BLaER1 (cell line): ENCODE measurements at regions not wholly inside any gene's neighbourhood (a gene's known extent, or its start where the extent isn't known, plus 50 kb on each side); places are given as distances from the start of the nearest gene placed in this dataset.
A peak's percentile ranks its signal among the peaks of the same experiment; 100 is the strongest.
"Not testable (repeated sequence)": the region's sequence is repeated elsewhere in the genome, so short reads cannot be mapped to it uniquely, and the experiment has no call there.

Experiments used
- H3K27ac ChIP-seq: shearing (Covaris generic); formaldehyde crosslinking; 2 replicates; pipeline ENCODE4 v1.8.1; 2022
- H3K27me3 ChIP-seq: shearing (Covaris generic); formaldehyde crosslinking; 2 replicates; pipeline ENCODE4 v1.8.1; 2022
- H3K36me3 ChIP-seq: shearing (Covaris generic); formaldehyde crosslinking; 2 replicates; pipeline ENCODE4 v1.8.1; 2022
- H3K4me1 ChIP-seq: shearing (Covaris generic); formaldehyde crosslinking; 2 replicates; pipeline ENCODE4 v1.8.1; 2022
- H3K4me2 ChIP-seq: shearing (Covaris generic); formaldehyde crosslinking; 2 replicates; pipeline ENCODE4 v1.8.1; 2022
- H3K4me3 ChIP-seq: shearing (Covaris generic); formaldehyde crosslinking; 2 replicates; pipeline ENCODE4 v1.8.1; 2022
- H3K9ac ChIP-seq: shearing (Covaris generic); formaldehyde crosslinking; 2 replicates; pipeline ENCODE4 v1.8.1; 2022
- H3K9me3 ChIP-seq: shearing (Covaris generic); formaldehyde crosslinking; 2 replicates; pipeline ENCODE4 v1.8.1; 2022
- H4K20me1 ChIP-seq: shearing (Covaris generic); formaldehyde crosslinking; 2 replicates; pipeline ENCODE4 v1.8.1; 2022

DNA sequence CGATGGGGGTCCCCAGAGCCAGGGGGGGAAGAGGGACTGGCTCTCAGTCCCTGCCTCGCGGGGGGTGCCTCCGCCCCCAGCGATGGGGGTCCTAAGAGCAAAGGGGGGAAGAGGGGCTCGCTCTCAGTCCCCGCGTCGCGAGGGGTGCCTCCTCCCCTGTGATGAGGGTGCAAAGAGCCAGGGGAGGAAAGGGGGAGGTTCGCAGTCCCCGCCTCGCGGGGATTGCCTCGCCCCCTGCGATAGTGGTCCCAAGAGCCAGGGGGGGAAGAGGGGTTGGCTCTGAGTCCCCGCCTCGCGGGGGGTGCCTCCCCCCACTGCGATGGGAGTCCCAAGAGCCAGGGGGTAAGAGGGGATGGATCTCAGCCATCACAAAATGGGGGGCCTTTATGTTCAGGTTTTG is 168.5 kb downstream of the ATP6V0E2 start:
- not testable (repeated sequence) for H3K4me3 ChIP-seq, H3K4me2 ChIP-seq, H3K36me3 ChIP-seq, H4K20me1 ChIP-seq, H3K9ac ChIP-seq, H3K9me3 ChIP-seq, H3K27ac ChIP-seq, H3K4me1 ChIP-seq
- peaks cover 13% of the 10 kb centered on the region for H3K27me3 ChIP-seq

- H3K9me3 ChIP-seq, H3K27ac ChIP-seq, H4K20me1 ChIP-seq, H3K4me3 ChIP-seq, H3K4me2 ChIP-seq, H3K36me3 ChIP-seq, H3K9ac ChIP-seq: not testable (repeated sequence)
- peaks cover 38% of the 10 kb centered on the region for H3K27me3 ChIP-seq
- peaks cover 19% of the 10 kb centered on the region for H3K4me1 ChIP-seq
These were observed 171.0 kb downstream of the ATP6V0E2 start for GRCh38 chr7:150044771-150045170.

- not testable (repeated sequence) for H3K9me3 ChIP-seq
These were observed 171.8 kb downstream of the ATP6V0E2 start for GRCh38 chr7:150045596-150045995.

DNA sequence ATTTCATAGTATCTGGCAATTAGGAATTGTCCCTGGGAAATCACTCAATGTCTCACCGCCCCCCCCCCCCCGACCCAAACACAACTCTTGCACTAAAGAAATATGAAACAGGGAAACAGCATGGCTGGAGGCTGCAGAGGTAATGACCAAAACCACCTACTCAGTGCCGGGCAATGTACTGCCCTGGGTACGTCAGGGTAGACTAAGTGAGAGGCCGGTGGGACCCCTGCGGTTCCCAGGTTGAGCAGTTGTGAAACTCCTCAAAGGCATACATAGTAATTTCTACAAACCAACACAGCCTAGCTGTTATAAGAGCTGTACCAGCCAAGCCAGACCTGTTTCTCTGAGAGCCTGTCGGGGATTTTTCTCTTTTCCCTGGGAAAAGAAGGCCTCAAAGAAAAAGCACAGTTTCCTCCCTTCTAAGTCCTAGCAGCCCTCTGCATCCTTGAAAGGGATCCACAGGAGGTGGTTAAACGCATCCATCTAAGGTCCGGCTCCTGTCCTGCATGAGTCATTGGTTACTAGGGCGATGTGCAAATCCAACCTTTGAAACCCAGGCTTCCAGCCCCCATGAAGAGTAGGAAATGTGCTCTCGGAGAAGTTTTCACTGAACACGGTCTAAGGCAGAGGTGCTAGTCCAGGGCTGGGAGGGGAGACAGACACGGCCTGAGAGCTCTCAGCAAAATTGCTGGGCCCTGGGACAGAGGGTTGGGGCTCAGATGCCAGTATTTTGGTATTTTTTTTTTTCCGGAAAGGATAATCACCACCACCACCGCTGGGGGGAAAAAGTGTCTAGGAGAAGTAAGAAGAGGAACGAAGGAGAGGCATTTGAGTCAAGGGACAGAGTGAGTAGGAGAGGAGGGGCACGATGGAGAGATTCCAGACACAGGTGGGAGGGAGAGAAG is 172.8 kb downstream of the ATP6V0E2 start:
- Histone ChIP-seq H3K4me1 (peaks cover 19% of the 10 kb centered on the region), H3K27me3 (peaks cover 44% of the 10 kb centered on the region)
- not testable (repeated sequence) for H3K36me3 ChIP-seq, H3K27ac ChIP-seq, H3K9me3 ChIP-seq, H3K4me2 ChIP-seq, H3K4me3 ChIP-seq, H3K9ac ChIP-seq, H4K20me1 ChIP-seq

More at GRCh38 chr7:150045596-150045995, 171.8 kb downstream of the ATP6V0E2 start:
- not testable (repeated sequence) for H3K9ac ChIP-seq, H3K27ac ChIP-seq, H3K36me3 ChIP-seq, H3K4me2 ChIP-seq, H4K20me1 ChIP-seq, H3K4me3 ChIP-seq
- Histone ChIP-seq H3K4me1 (peaks cover 19% of the 10 kb centered on the region), H3K27me3 (peaks cover 44% of the 10 kb centered on the region)

GRCh38 chr7:150047329-150047728 is 173.6 kb downstream of the ATP6V0E2 start:
- H3K4me2 ChIP-seq, result peak overlapping the region; percentile 84
- not testable (repeated sequence) for H3K9ac ChIP-seq, H3K9me3 ChIP-seq, H4K20me1 ChIP-seq, H3K36me3 ChIP-seq, H3K27ac ChIP-seq
- H3K4me3 ChIP-seq, result peak overlapping the region; percentile 63
- H3K27me3 ChIP-seq, result peaks cover 44% of the 10 kb centered on the region
- H3K4me1 ChIP-seq, result peaks cover 19% of the 10 kb centered on the region

- Histone ChIP-seq H3K27me3 (peaks cover 44% of the 10 kb centered on the region), H3K4me2 (peak overlapping the region; percentile 84), H3K4me1 (peaks cover 19% of the 10 kb centered on the region), H3K4me3 (peak overlapping the region; percentile 63)
- H4K20me1 ChIP-seq, H3K9me3 ChIP-seq, H3K27ac ChIP-seq, H3K9ac ChIP-seq, H3K36me3 ChIP-seq: not testable (repeated sequence)
These were observed 174.0 kb downstream of the ATP6V0E2 start for GRCh38 chr7:150047772-150048171.

DNA sequence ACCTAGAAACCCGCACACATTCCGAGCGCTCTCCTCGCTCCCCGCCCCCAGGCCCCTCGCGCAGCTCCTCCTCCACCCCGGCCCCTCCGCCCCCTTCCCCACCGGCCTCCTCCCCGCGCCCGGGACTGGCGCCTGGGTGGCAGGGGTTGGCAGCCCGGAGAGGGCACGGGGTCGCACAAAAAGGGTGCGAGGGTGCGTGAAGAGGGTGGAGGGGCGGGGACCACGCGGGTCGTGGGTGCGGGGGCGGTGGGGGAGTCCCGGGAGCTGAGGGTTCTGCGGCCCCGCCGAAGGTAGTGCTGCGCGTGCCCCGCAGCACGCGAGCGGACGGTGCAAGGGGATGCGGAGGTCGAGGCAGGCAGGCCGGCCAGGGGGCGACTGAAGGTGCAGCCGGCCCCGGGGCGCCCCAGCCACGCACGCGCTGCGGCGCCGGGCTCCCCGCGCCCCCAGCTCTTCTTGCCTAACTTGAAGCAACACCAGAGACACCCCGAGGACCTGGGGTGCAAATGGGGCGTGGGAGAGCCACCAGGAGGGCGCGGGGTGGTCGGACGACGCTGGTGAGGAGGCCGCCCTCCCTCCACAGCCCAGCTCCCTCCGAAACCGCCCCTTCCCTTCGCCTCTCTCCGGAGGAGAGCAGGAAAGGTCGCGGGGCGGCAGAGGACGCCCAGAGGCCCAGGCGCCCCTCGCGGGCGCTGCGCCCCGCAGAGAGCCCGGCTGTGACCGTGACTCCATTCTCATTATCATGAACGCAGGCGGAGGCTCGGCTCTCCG is 174.7 kb downstream of the ATP6V0E2 start:
- not testable (repeated sequence) for H3K9me3 ChIP-seq, H3K27ac ChIP-seq, H3K9ac ChIP-seq, H3K36me3 ChIP-seq, H4K20me1 ChIP-seq
- Histone ChIP-seq H3K4me3 (peak overlapping the region; percentile 63), H3K4me1 (peaks cover 19% of the 10 kb centered on the region), H3K4me2 (peak overlapping the region; percentile 84), H3K27me3 (peaks cover 44% of the 10 kb centered on the region)

DNA sequence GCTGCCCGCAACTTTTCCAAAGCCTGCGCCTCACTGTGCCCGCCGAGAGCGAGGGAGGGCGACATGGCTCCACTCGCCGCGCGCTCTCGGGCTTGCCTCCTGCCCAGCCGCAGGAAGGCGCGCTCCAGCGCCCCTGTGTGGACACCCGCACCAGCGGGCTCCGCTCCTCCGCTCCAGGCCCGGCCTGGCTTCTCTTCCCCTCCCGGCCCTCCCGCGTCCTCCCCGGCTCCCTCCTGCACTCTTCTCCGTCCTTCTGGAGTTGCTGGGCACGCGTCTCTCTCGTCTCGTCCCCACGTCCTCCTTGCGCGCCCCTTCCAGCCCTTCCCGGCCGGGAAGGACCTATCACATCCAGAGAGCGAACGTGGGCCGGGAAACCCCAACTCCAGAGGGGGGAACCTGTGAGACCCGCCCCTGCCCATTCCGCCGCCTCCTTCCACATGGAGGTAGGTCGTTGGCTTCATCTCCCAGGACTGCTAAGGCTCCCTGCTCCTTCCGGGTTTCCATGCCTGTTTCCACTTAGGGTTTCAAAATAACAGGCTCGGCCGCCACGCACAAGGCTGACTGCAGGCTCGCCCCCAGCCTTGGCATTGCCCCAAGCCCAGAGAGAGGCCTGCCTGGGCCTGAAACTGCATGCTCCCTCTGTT is 175.4 kb downstream of the ATP6V0E2 start:
- H3K9ac ChIP-seq, H3K27ac ChIP-seq, H4K20me1 ChIP-seq, H3K36me3 ChIP-seq, H3K9me3 ChIP-seq: not testable (repeated sequence)
- Histone ChIP-seq H3K4me1 (peaks cover 19% of the 10 kb centered on the region), H3K4me3 (peak overlapping the region; percentile 60; the same call in 1 of the 2 replicates), H3K4me2 (peak overlapping the region; percentile 78), H3K27me3 (peaks cover 44% of the 10 kb centered on the region)

- H3K4me3 ChIP-seq, H3K36me3 ChIP-seq, H3K9me3 ChIP-seq, H3K4me1 ChIP-seq, H3K27ac ChIP-seq, H3K9ac ChIP-seq, H4K20me1 ChIP-seq, H3K4me2 ChIP-seq: not testable (repeated sequence)
- H3K27me3 ChIP-seq, result peaks cover 20% of the 10 kb centered on the region
These were observed 179.6 kb downstream of the ATP6V0E2 start for GRCh38 chr7:150053396-150053795.

- not testable (repeated sequence) for H3K4me3 ChIP-seq, H4K20me1 ChIP-seq, H3K9me3 ChIP-seq, H3K4me2 ChIP-seq, H3K27ac ChIP-seq, H3K4me1 ChIP-seq, H3K9ac ChIP-seq, H3K36me3 ChIP-seq
- H3K27me3 ChIP-seq, result peaks cover 12% of the 10 kb centered on the region
These were observed 180.5 kb downstream of the ATP6V0E2 start for GRCh38 chr7:150054242-150054641.

DNA sequence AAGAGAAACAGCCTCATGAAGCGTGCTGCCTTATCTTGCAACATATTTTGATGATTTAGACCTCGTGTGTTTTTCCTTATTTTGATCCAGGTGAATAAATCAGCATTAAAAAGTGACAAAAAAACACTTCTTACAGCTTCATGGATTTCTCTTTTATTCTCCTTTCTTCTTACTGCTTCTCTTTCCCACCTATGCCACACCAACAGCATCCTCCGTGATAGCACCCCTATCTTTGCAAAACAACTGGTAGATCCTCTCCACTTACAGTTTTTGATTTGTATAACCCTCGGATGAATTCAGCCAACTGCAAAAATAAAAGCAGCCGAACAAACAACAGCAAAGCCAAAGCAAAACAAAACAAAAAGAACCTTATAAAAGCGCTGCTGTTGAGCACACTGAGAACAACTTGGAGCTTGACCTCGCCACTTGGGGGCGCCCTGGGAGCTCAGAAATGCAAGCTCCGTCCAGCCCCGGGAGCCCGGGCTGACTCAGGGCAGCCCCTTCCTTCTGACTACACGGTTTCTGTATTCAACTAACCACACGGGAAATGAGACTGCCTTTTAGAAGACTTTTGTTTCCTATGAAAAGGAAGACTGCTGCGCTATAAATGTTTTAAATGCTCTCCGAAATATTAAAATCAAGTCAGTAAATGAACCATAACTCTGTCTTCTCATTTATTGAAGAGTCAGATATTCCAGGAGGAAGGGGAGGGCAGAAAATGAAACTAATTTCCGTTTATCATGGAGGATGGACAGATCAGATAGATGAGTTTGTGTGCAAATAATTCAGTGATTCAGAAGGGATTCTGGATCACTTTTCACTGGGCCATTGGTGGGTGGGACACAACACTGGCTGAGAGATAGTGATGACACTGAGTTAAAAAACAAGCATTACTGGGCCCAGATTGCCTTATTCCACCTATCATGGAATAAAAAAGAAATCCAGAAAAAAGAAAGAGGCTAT is 186.8 kb downstream of the ATP6V0E2 start:
- not testable (repeated sequence) for H3K4me2 ChIP-seq, H3K27ac ChIP-seq, H3K4me3 ChIP-seq

GRCh38 chr7:150063195-150063594 is 189.4 kb downstream of the ATP6V0E2 start:
- not testable (repeated sequence) for H4K20me1 ChIP-seq, H3K4me2 ChIP-seq, H3K36me3 ChIP-seq, H3K9ac ChIP-seq, H3K4me3 ChIP-seq, H3K9me3 ChIP-seq, H3K27ac ChIP-seq, H3K27me3 ChIP-seq, H3K4me1 ChIP-seq

More for the DNA sequence above, 186.8 kb downstream of the ATP6V0E2 start:
- not testable (repeated sequence) for H3K9ac ChIP-seq, H3K9me3 ChIP-seq, H3K36me3 ChIP-seq, H3K27me3 ChIP-seq, H4K20me1 ChIP-seq, H3K4me1 ChIP-seq

DNA sequence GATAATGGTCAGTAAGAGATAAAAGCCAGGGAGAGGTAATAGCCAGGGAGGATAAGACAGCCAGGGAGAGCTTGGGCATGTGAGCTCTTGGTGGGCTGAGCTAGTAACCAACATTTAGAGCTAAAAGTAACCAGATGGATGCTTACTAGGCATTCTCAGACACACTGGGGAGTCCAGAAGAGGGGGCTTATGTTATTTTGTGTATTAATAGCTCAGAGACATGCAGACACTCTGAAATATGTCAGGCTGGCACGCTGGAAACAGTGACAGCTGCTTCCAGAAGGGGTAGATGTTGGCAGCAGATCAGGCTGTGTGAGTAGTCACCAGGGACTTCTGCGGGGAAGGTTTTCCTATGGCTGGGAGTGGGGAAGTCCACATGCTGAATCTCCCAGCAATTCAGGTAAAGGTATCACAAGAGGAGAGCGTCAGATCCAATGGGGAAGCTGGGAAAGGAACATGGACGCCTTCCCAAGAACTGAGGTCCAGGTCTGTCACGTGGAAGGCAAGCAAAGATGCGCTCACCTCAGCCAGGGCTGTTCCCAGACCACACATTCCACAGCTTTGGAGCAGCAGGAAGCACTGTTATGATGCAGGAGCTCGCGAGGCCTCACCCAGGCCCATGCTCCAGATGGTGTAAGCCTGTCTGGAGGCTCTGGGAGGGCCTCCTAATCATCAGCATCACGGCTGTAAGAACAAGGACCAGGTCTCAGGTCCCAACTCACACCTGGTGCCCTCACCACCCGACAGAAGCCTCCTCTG is 196.0 kb downstream of the ATP6V0E2 start:
- H3K4me3 ChIP-seq, H4K20me1 ChIP-seq, H3K36me3 ChIP-seq, H3K9ac ChIP-seq, H3K27me3 ChIP-seq, H3K9me3 ChIP-seq, H3K4me2 ChIP-seq, H3K27ac ChIP-seq, H3K4me1 ChIP-seq: not testable (repeated sequence)
